Trophoblast cell (in vitro differentiated cells and primary cell): ENCODE measurements at regions not wholly inside any gene's neighbourhood (a gene's known extent, or its start where the extent isn't known, plus 50 kb on each side); places are given as distances from the start of the nearest gene placed in this dataset.

ENCODE experiments used
- DNase-seq, 2 donors: peaks; one replicate each; pipeline ENCODE4 v3.0.0-alpha.2; 2016
- H2AFZ ChIP-seq: 2 replicates; pipeline ENCODE4 v1.6.1; 2013; ENCODE audit warnings: low read length, moderate library complexity, mild to moderate bottlenecking; ENCODE audit not compliant: insufficient read depth, poor library complexity
- H2AK5ac ChIP-seq: 2 replicates; pipeline ENCODE4 v1.6.1; 2013; ENCODE audit warnings: mild to moderate bottlenecking, low read length
- H2BK120ac ChIP-seq: 2 replicates; pipeline ENCODE4 v1.6.1; 2013; ENCODE audit warnings: low read length, mild to moderate bottlenecking, moderate library complexity; ENCODE audit not compliant: insufficient read depth, poor library complexity
- H2BK12ac ChIP-seq: 2 replicates; pipeline ENCODE4 v1.6.1; 2013; ENCODE audit warnings: mild to moderate bottlenecking, low read length, moderate library complexity
- H2BK5ac ChIP-seq: 2 replicates; pipeline ENCODE4 v1.6.1; 2013; ENCODE audit warnings: low read length, low read depth, moderate library complexity, mild to moderate bottlenecking; ENCODE audit not compliant: poor library complexity
- H3K14ac ChIP-seq: 2 replicates; pipeline ENCODE4 v1.6.1; 2013; ENCODE audit warnings: mild to moderate bottlenecking, low read length
- H3K18ac ChIP-seq: 2 replicates; pipeline ENCODE4 v1.6.1; 2013; ENCODE audit warnings: mild to moderate bottlenecking, low read length
- H3K23ac ChIP-seq: 2 replicates; pipeline ENCODE4 v1.6.1; 2013; ENCODE audit warnings: low read length
- H3K27ac ChIP-seq: 2 replicates; pipeline ENCODE4 v1.5.1; 2013; ENCODE audit warnings: low read depth, mild to moderate bottlenecking, inconsistent platforms, low read length, moderate library complexity
- H3K27me3 ChIP-seq: 2 replicates; pipeline ENCODE4 v1.6.1; 2013; ENCODE audit warnings: inconsistent platforms, mild to moderate bottlenecking, low read length, moderate library complexity; ENCODE audit not compliant: insufficient read depth
- H3K36me3 ChIP-seq, 2 experiments: 1 replicate in 1 of 2; 2 replicates in 1 of 2; pipeline ENCODE4 v1.6.1; 2013; ENCODE audit warnings: low read length in 2 of 2, mild to moderate bottlenecking in 2 of 2, moderate library complexity in 1 of 2; ENCODE audit not compliant: insufficient read depth in 2 of 2, control insufficient read depth in 1 of 2
- H3K4ac ChIP-seq: 2 replicates; pipeline ENCODE4 v1.6.1; 2013; ENCODE audit warnings: low read depth, mild to moderate bottlenecking, low read length, moderate library complexity
- H3K4me1 ChIP-seq, 2 experiments: 1 replicate in 1 of 2; 2 replicates in 1 of 2; pipeline ENCODE4 v1.6.1; 2013; ENCODE audit warnings: low read length in 2 of 2, mild to moderate bottlenecking in 2 of 2, moderate library complexity in 1 of 2; ENCODE audit not compliant: insufficient read depth in 2 of 2, control insufficient read depth in 1 of 2
- H3K4me2 ChIP-seq: 2 replicates; pipeline ENCODE4 v1.6.1; 2013; ENCODE audit warnings: inconsistent platforms, mild to moderate bottlenecking, low read length, moderate library complexity
- H3K4me3 ChIP-seq: 2 replicates; pipeline ENCODE4 v1.5.1; 2013; ENCODE audit warnings: mild to moderate bottlenecking, low read depth, low read length, inconsistent platforms
- H3K79me1 ChIP-seq: one replicate; pipeline ENCODE4 v1.6.1; 2013; ENCODE audit warnings: low read length
- H3K79me2 ChIP-seq: 2 replicates; pipeline ENCODE4 v1.6.1; 2013; ENCODE audit warnings: low read length, mild to moderate bottlenecking; ENCODE audit not compliant: control insufficient read depth, insufficient read depth, poor library complexity
- H3K9ac ChIP-seq: 2 replicates; pipeline ENCODE4 v1.6.1; 2013; ENCODE audit warnings: mild to moderate bottlenecking, low read length
- H3K9me3 ChIP-seq: 2 replicates; pipeline ENCODE4 v1.6.1; 2013; ENCODE audit warnings: low read depth, mild to moderate bottlenecking, control low read depth, inconsistent platforms, low read length; ENCODE audit not compliant: insufficient read depth
- H4K12ac ChIP-seq: 2 replicates; pipeline ENCODE4 v1.6.1; 2013; ENCODE audit warnings: low read depth, mild to moderate bottlenecking, low read length, moderate library complexity
- H4K8ac ChIP-seq: 2 replicates; pipeline ENCODE4 v1.6.1; 2013; ENCODE audit warnings: low read depth, mild to moderate bottlenecking, low read length, moderate library complexity
- H4K91ac ChIP-seq: one replicate; pipeline ENCODE4 v1.6.1; 2013; ENCODE audit warnings: low read depth, mild to moderate bottlenecking, low read length, moderate library complexity
- WGBS: extraction: QIAGEN DNeasy Blood & Tissue Kit; methylation state at CpG from one replicate; pipeline ENCODE4 v1.1.7; 2013; ENCODE audit warnings: missing lambda C conversion rate; ENCODE audit not compliant: insufficient read length, insufficient coverage; ENCODE audit errors: extremely low coverage; 5-methylcytosine and 5-hydroxymethylcytosine counted together

- H3K18ac ChIP-seq = no peak overlapping the region
- H3K27ac ChIP-seq = no peak overlapping the region
- no peak overlapping the region for H4K8ac ChIP-seq
- no peak overlapping the region for H4K12ac ChIP-seq
- no peaks in the 10 kb centered on the region for H3K9me3 ChIP-seq
- no peak overlapping the region for H3K4ac ChIP-seq
- no peak for DNase-seq
- no peak overlapping the region for H3K4me3 ChIP-seq
- no peaks in the 10 kb centered on the region for H3K36me3 ChIP-seq
- no peak overlapping the region for H3K9ac ChIP-seq
- H3K23ac ChIP-seq = no peak overlapping the region
- H2BK12ac ChIP-seq = no peak overlapping the region
- no peak overlapping the region for H3K14ac ChIP-seq
- H3K27me3 ChIP-seq = no peaks in the 10 kb centered on the region
- no peak overlapping the region for H4K91ac ChIP-seq
- no peak overlapping the region for H2AFZ ChIP-seq
- H2AK5ac ChIP-seq = no peak overlapping the region
- no peak overlapping the region for H2BK120ac ChIP-seq
- H3K4me1 ChIP-seq = no peaks in the 10 kb centered on the region
- no CpG with 5 or more reads among the region's 4 CpGs for WGBS
- H3K79me1 ChIP-seq = no peaks in the 10 kb centered on the region
- H3K4me2 ChIP-seq = no peak overlapping the region
- no peak overlapping the region for H2BK5ac ChIP-seq
- H3K79me2 ChIP-seq = no peaks in the 10 kb centered on the region
Measured at GRCh38 chr5:158265931-158266700, 407.2 kb upstream of the CLINT1 start.

GRCh38 chr5:158265346-158265745, 406.4 kb upstream of the CLINT1 start:
- H3K9me3 ChIP-seq = no peaks in the 10 kb centered on the region
- no peak overlapping the region for H2BK5ac ChIP-seq
- no peak overlapping the region for H3K4me2 ChIP-seq
- no peak overlapping the region for H4K91ac ChIP-seq
- H3K9ac ChIP-seq = no peak overlapping the region
- H2BK120ac ChIP-seq = no peak overlapping the region
- no peak overlapping the region for H3K18ac ChIP-seq
- H2BK12ac ChIP-seq = no peak overlapping the region
- H3K4me3 ChIP-seq = no peak overlapping the region
- no peaks in the 10 kb centered on the region for H3K4me1 ChIP-seq
- H4K12ac ChIP-seq = no peak overlapping the region
- H2AFZ ChIP-seq = no peak overlapping the region
- no peak overlapping the region for H3K4ac ChIP-seq
- no peak overlapping the region for H3K14ac ChIP-seq
- no peak overlapping the region for H4K8ac ChIP-seq
- no peaks in the 10 kb centered on the region for H3K79me1 ChIP-seq
- H3K23ac ChIP-seq = no peak overlapping the region
- DNase-seq = no peak
- no peak overlapping the region for H2AK5ac ChIP-seq
- no peaks in the 10 kb centered on the region for H3K79me2 ChIP-seq
- no peaks in the 10 kb centered on the region for H3K27me3 ChIP-seq
- no peaks in the 10 kb centered on the region for H3K36me3 ChIP-seq
- H3K27ac ChIP-seq = no peak overlapping the region

GRCh38 chr5:158264264-158264663, 405.3 kb upstream of the CLINT1 start:
- Histone ChIP-seq H4K8ac (no peak overlapping the region), H2AFZ (no peak overlapping the region), H2AK5ac (no peak overlapping the region), H3K23ac (no peak overlapping the region), H2BK120ac (no peak overlapping the region), H3K4me3 (no peak overlapping the region), H2BK5ac (no peak overlapping the region), H3K4me2 (no peak overlapping the region), H3K79me1 (no peaks in the 10 kb centered on the region), H3K4ac (no peak overlapping the region), H3K79me2 (no peaks in the 10 kb centered on the region), H4K12ac (no peak overlapping the region), H3K36me3 (no peaks in the 10 kb centered on the region), H3K9ac (no peak overlapping the region), H3K4me1 (no peaks in the 10 kb centered on the region), H3K27ac (no peak overlapping the region), H3K9me3 (no peaks in the 10 kb centered on the region), H3K27me3 (no peaks in the 10 kb centered on the region), H4K91ac (no peak overlapping the region), H3K18ac (no peak overlapping the region), H3K14ac (no peak overlapping the region), H2BK12ac (no peak overlapping the region)
- DNase-seq = no peak
- no CpG with 5 or more reads among the region's 2 CpGs for WGBS

GRCh38 chr5:158261674-158262367, 402.9 kb upstream of the CLINT1 start:
- Histone ChIP-seq H3K4me1 (no peaks in the 10 kb centered on the region), H3K14ac (no peak overlapping the region), H3K18ac (no peak overlapping the region), H3K23ac (no peak overlapping the region), H4K12ac (no peak overlapping the region), H4K8ac (no peak overlapping the region), H3K4me2 (no peak overlapping the region), H2BK120ac (no peak overlapping the region), H2AK5ac (no peak overlapping the region), H3K9ac (no peak overlapping the region), H3K27me3 (no peaks in the 10 kb centered on the region), H2AFZ (no peak overlapping the region), H2BK5ac (no peak overlapping the region), H3K27ac (no peak overlapping the region), H3K4me3 (no peak overlapping the region), H3K4ac (no peak overlapping the region), H3K9me3 (no peaks in the 10 kb centered on the region), H3K36me3 (no peaks in the 10 kb centered on the region), H3K79me1 (no peaks in the 10 kb centered on the region), H2BK12ac (no peak overlapping the region), H4K91ac (no peak overlapping the region), H3K79me2 (no peaks in the 10 kb centered on the region)
- WGBS = 100% methylated on average over 1 of the region's 3 CpGs
- DNase-seq = no peak
